K562 (cell line): ENCODE measurements at regions not wholly inside any gene's neighbourhood (a gene's known extent, or its start where the extent isn't known, plus 50 kb on each side); places are given as distances from the start of the nearest gene placed in this dataset.

ENCODE experiments used
- ATAC-seq: fragments of 200-7000 bp; cut with Tn5 transposase; 3 replicates; pipeline ENCODE4 v1.9.1; 2020; ENCODE audit warnings: moderate library complexity
- BruUV-seq: library from RNA; stranded (reverse); fragments of 400-500 nt; replicated peaks from 2 replicates; lab custom pipeline; 2021; lab: Mats Ljungman, UMichigan
- CTCF ChIA-PET: fragments of 300-600 bp; formaldehyde crosslinking; extraction: SDS; loops from one replicate; lab custom pipeline; 2021; ENCODE audit warnings: low intra/inter-chr PET ratio; lab: Yijun Ruan, JAX
- POLR2A ChIA-PET: fragments of 300-600, 350-650 bp; sonication (Branson Sonifier 250); formaldehyde crosslinking; extraction: SDS; loops from one replicate; lab custom pipeline; 2021; ENCODE audit warnings: antibody characterized with exemption, inconsistent platforms; lab: Yijun Ruan, JAX
- DNase-seq, 4 experiments: peaks; one replicate each; pipeline versions ENCODE4 v3.0.0 to v3.0.0-alpha.2; 2011 to 2018; ENCODE audit warnings: low spot score in 3 of 4, mixed read lengths in 3 of 4; ENCODE audit errors: extremely low read depth in 1 of 4
- FAIRE-seq: peaks from 2 replicates; lab custom pipeline; 2011; peaks lifted over from hg19 to GRCh38; lab: Jason Lieb, UNC
- H2AFZ ChIP-seq: 2 replicates; pipeline ENCODE4 v1.6.0; 2011; ENCODE audit warnings: low read depth, low read length, control low read depth, inconsistent platforms
- H3K27ac ChIP-seq: fragments of 200-600 bp; 3 replicates; pipeline ENCODE4 v1.8.0; 2011; ENCODE audit warnings: low read depth, mild to moderate bottlenecking, control low read depth, inconsistent platforms, low read length, moderate library complexity, mixed read lengths; ENCODE audit errors: extremely low read depth
- H3K27me3 ChIP-seq, 2 experiments: fragments of 300-600 bp in 1 of 2; 2 replicates in 1 of 2; 3 replicates in 1 of 2; pipeline versions ENCODE4 v1.6.0 to v1.8.0; 2011; ENCODE audit warnings: inconsistent platforms in 2 of 2, low read length in 2 of 2, mild to moderate bottlenecking in 1 of 2, mixed read lengths in 1 of 2, moderate library complexity in 1 of 2; ENCODE audit not compliant: control insufficient read depth in 2 of 2, insufficient read depth in 2 of 2
- H3K36me3 ChIP-seq: fragments of 300-600 bp; 3 replicates; pipeline ENCODE4 v1.8.0; 2011; ENCODE audit warnings: mild to moderate bottlenecking, low read length, inconsistent platforms; ENCODE audit not compliant: control insufficient read depth, insufficient read depth
- H3K4me1 ChIP-seq, 2 experiments: fragments of 200-600 bp in 1 of 2; replicated peaks in 1 of 2; 2 replicates in 1 of 2; 3 replicates in 1 of 2; pipeline versions ENCODE4 v1.5.1 to v1.8.0; 2011; ENCODE audit warnings: inconsistent platforms in 2 of 2, low read length in 2 of 2, mild to moderate bottlenecking in 1 of 2, mixed read lengths in 1 of 2, moderate library complexity in 1 of 2; ENCODE audit not compliant: control insufficient read depth in 2 of 2, insufficient read depth in 2 of 2
- H3K4me2 ChIP-seq: 2 replicates; pipeline ENCODE4 v1.6.1; 2011; ENCODE audit warnings: low read length, control low read depth, inconsistent platforms, mixed read lengths; ENCODE audit not compliant: insufficient read depth
- H3K4me3 ChIP-seq: fragments of 200-600 bp; sonication (generic), shearing (Covaris generic); 2 replicates; pipeline ENCODE4 v1.5.1; 2016; ENCODE audit warnings: control low read depth, inconsistent platforms
- H3K79me2 ChIP-seq: fragments of 200-600 bp; 3 replicates; pipeline ENCODE4 v1.8.0; 2011; ENCODE audit warnings: low read length, inconsistent platforms; ENCODE audit not compliant: control insufficient read depth, insufficient read depth
- H3K9ac ChIP-seq, 2 experiments: 2 replicates each; pipeline versions ENCODE4 v1.6.0 to v1.6.1; 2011; ENCODE audit warnings: low read depth in 2 of 2, low read length in 2 of 2, control low read depth in 1 of 2, inconsistent platforms in 1 of 2, mild to moderate bottlenecking in 1 of 2, mixed read lengths in 1 of 2; ENCODE audit not compliant: insufficient read depth in 1 of 2
- H3K9me1 ChIP-seq: one replicate; pipeline ENCODE4 v1.6.0; 2011; ENCODE audit warnings: inconsistent platforms, mild to moderate bottlenecking, low read length, moderate library complexity; ENCODE audit not compliant: control insufficient read depth, insufficient read depth
- H3K9me3 ChIP-seq: replicated peaks from 2 replicates; pipeline ENCODE4 v1.5.1; 2011; ENCODE audit warnings: low read depth, low read length, inconsistent platforms; ENCODE audit not compliant: control insufficient read depth, insufficient read depth
- H4K20me1 ChIP-seq: replicated peaks from 2 replicates; pipeline ENCODE4 v1.6.1; 2011; ENCODE audit warnings: low read length, inconsistent platforms, mixed read lengths; ENCODE audit not compliant: control insufficient read depth, insufficient read depth
- ILF3 ChIP-seq: fragments of 450-650 bp; IDR thresholded peaks from 2 replicates; pipeline ENCODE4 v1.6.1; 2018; ENCODE audit warnings: antibody characterized with exemption, mild to moderate bottlenecking, moderate library complexity, borderline replicate concordance
- RAD21 ChIP-seq, 2 experiments: fragments of 250-450 bp in 1 of 2; fragments of 450-650 bp in 1 of 2; sonication (Bioruptor Pico) in 1 of 2; formaldehyde crosslinking in 1 of 2; IDR thresholded peaks in 1 of 2; conservative IDR thresholded peaks in 1 of 2; 2 replicates each; pipeline versions ENCODE4 v1.4.0 to v1.8.0; 2020 to 2022; ENCODE audit warnings: mild to moderate bottlenecking in 2 of 2, moderate library complexity in 1 of 2
- SAFB ChIP-seq: fragments of 200-400 bp; formaldehyde crosslinking; IDR thresholded peaks from 2 replicates; pipeline ENCODE4 v1.6.1; 2017; ENCODE audit warnings: low read depth, low read length, borderline replicate concordance
- SMAD4 ChIP-seq: fragments of 250-450 bp; sonication (Bioruptor Pico); conservative IDR thresholded peaks from 2 replicates; pipeline ENCODE4 v1.8.0; 2021; ENCODE audit warnings: inconsistent platforms, mild to moderate bottlenecking, moderate library complexity
- SRSF1 ChIP-seq: fragments of 200-400 bp; formaldehyde crosslinking; IDR thresholded peaks from 2 replicates; pipeline ENCODE4 v1.6.1; 2017; ENCODE audit warnings: mild to moderate bottlenecking, low read depth, low read length, moderate library complexity
- ZKSCAN1 ChIP-seq: fragments of 150-350 bp; IDR thresholded peaks from 2 replicates; pipeline ENCODE4 v1.6.1; 2016; ENCODE audit warnings: low read depth, low read length
- ZNF121 ChIP-seq: sonication (generic); formaldehyde crosslinking; conservative IDR thresholded peaks from 2 replicates; pipeline ENCODE4 v1.8.0; 2022; ENCODE audit warnings: missing genetic modification reagents
- ZNF316 ChIP-seq: fragments of 450-650 bp; IDR thresholded peaks from 2 replicates; pipeline ENCODE4 v1.6.1; 2016
- WGBS: fragments of 100-300 bp; shearing (Covaris generic); methylation state at CpG from one replicate; pipeline ENCODE4 v1.1.6; 2016; ENCODE audit warnings: low coverage, mixed read lengths; ENCODE audit not compliant: insufficient coverage; ENCODE audit errors: missing lambda C conversion rate; 5-methylcytosine and 5-hydroxymethylcytosine counted together
- in situ Hi-C: fragments of 300-500 bp; cut with MboI; formaldehyde crosslinking; loops from 4 replicates; pipeline ENCODE4 v1.15.0; 2018; ENCODE audit warnings: inconsistent platforms, mixed read lengths
- intact Hi-C: fragments of 100-400 bp; cut with micrococcal nuclease; formaldehyde crosslinking; loops from 2 replicates; pipeline ENCODE4 v1.14.2; 2022

DNA sequence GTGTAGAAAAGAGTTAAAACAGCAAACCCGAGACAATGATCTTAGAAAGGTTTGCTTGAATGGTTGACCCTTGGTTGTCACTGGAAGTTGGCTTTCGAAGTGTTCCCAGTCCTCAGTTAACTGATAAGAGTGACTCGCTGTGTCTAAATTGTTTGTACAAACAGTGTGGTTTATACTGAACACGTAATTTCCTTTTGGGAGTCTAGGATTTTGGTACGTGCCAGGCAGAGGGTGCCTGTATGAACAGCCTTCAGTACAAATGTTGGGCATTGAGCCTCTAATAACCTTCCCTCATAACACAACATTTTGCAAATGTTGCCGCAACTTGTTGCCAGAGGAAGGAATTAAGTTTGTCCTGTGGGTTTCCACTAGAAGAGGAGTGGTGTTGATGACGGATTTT, 95.8 kb upstream of the DPP10 start:
- 2% methylated on average over 7 of the region's 7 CpGs for WGBS
- ATAC-seq (no peak), FAIRE-seq (no peak), DNase-seq (no peak)
- Histone ChIP-seq H3K79me2 (no peaks in the 10 kb centered on the region), H4K20me1 (no peaks in the 10 kb centered on the region), H3K9me1 (no peaks in the 10 kb centered on the region), H3K4me1 (no peaks in the 10 kb centered on the region), H3K4me2 (no peak overlapping the region), H3K4me3 (no peak overlapping the region), H3K27me3 (no peaks in the 10 kb centered on the region), H3K36me3 (no peaks in the 10 kb centered on the region), H3K9me3 (no peaks in the 10 kb centered on the region), H3K27ac (no peak overlapping the region), H3K9ac (no peak overlapping the region), H2AFZ (no peak overlapping the region)
- TF ChIP-seq SAFB (no peak), ZNF316 (no peak), RAD21 (CRISPR knock-in tag; conservative IDR thresholded peaks at IDR 0.05 in 1 of 2, IDR thresholded peaks at IDR 0.05 in 1 of 2) (no peak), ZNF121 (CRISPR knock-in tag) (no peak), ZKSCAN1 (no peak), SRSF1 (no peak), ILF3 (no peak)
- no TSS peak for BruUV-seq
- in situ Hi-C loops, result no loop called here
- ChIA-PET POLR2A (no interaction called here), CTCF (no interaction called here)
- intact Hi-C loops, result no loop called here

GRCh38 chr2:114350186-114350725, 92.2 kb upstream of the DPP10 start:
- H4K20me1 ChIP-seq, result no peaks in the 10 kb centered on the region
- H3K9me3 ChIP-seq, result no peaks in the 10 kb centered on the region
- 0% methylated on average over 3 of the region's 3 CpGs for WGBS
- H3K79me2 ChIP-seq, result no peaks in the 10 kb centered on the region
- H3K4me1 ChIP-seq, result no peaks in the 10 kb centered on the region
- H3K9ac ChIP-seq, result no peak overlapping the region
- no peaks in the 10 kb centered on the region for H3K36me3 ChIP-seq
- in situ Hi-C loops (no loop called here), intact Hi-C loops (no loop called here)
- DNase-seq (no peak), FAIRE-seq (no peak), ATAC-seq (no peak)
- ChIA-PET POLR2A (no interaction called here), CTCF (no interaction called here)
- no peaks in the 10 kb centered on the region for H3K27me3 ChIP-seq
- no peak overlapping the region for H3K4me3 ChIP-seq
- H3K9me1 ChIP-seq, result no peaks in the 10 kb centered on the region
- H3K4me2 ChIP-seq, result no peak overlapping the region
- H2AFZ ChIP-seq, result no peak overlapping the region
- TF ChIP-seq SMAD4, result no peak
- no peak overlapping the region for H3K27ac ChIP-seq
- BruUV-seq, result no TSS peak
